ENCODE measurements at regions not wholly inside any gene's neighbourhood (a gene's known extent, or its start where the extent isn't known, plus 50 kb on each side); places are given as distances from the start of the nearest gene placed in this dataset.

- intact Hi-C loops (cut with micrococcal nuclease): no loop called here
- H3K27ac Mint-ChIP-seq: no peak overlapping the region
- H3K9me3 Mint-ChIP-seq: no peaks in the 10 kb centered on the region
- no peaks in the 10 kb centered on the region for H3K4me1 Mint-ChIP-seq (ENCODE audit: low read depth)
- POLR2A ChIA-PET: no interaction called here
- no peak for DNase-seq
- H3K36me3 Mint-ChIP-seq: no peaks in the 10 kb centered on the region
- H3K4me3 Mint-ChIP-seq: no peak overlapping the region
- CTCF ChIA-PET: no interaction called here
- H3K27me3 Mint-ChIP-seq: peaks cover 3% of the 10 kb centered on the region
These were observed 145.4 kb upstream of the BMP4 start for GRCh38 chr14:54102051-54102456.

GRCh38 chr14:54102530-54102929, 145.9 kb upstream of the BMP4 start:
- no peaks in the 10 kb centered on the region for H3K4me1 Mint-ChIP-seq (ENCODE audit: low read depth)
- ChIA-PET CTCF (no interaction called here), POLR2A (no interaction called here)
- H3K36me3 Mint-ChIP-seq: no peaks in the 10 kb centered on the region
- no peak for DNase-seq
- no peaks in the 10 kb centered on the region for H3K9me3 Mint-ChIP-seq
- H3K4me3 Mint-ChIP-seq: no peak overlapping the region
- intact Hi-C loops (cut with micrococcal nuclease): no loop called here
- H3K27me3 Mint-ChIP-seq: peaks cover 3% of the 10 kb centered on the region
- H3K27ac Mint-ChIP-seq: no peak overlapping the region

DNA sequence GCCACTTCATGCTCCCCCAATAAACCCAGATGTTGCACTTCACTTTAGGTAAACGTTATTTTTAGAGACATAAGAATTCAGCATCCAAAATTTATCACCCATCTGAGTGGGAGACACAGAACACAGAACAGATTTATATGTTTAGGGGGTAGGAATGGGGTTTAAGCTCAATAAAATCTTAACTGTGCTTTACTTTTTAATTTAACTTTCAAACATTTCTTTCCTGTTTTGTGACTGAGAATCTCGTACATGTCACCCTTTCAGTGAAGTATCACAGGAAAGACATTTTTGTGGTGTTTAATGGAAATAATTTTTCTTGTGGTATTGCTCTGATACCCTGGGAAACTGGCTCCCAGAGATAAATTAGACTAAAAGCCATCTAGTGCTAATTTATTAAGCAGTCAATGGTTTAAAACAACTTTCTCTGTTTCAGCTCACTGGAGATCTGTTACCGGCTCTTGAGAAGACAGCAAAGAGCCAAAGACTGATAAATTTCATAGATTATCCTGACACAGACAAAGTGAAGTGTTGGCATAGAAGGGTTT, 148.0 kb upstream of the BMP4 start:
- no peak for DNase-seq
- Mint-ChIP-seq H3K4me3 (no peak overlapping the region), H3K4me1 (ENCODE audit: low read depth) (no peaks in the 10 kb centered on the region), H3K9me3 (no peaks in the 10 kb centered on the region), H3K27ac (no peak overlapping the region), H3K27me3 (peaks cover 3% of the 10 kb centered on the region), H3K36me3 (no peaks in the 10 kb centered on the region)
- ChIA-PET POLR2A (no interaction called here), CTCF (no interaction called here)
- intact Hi-C loops (cut with micrococcal nuclease): no loop called here

GRCh38 chr14:54105406-54105805, 148.8 kb upstream of the BMP4 start:
- intact Hi-C loops (cut with micrococcal nuclease): no loop called here
- H3K9me3 Mint-ChIP-seq: no peaks in the 10 kb centered on the region
- POLR2A ChIA-PET: no interaction called here
- CTCF ChIA-PET: no interaction called here
- DNase-seq: no peak
- no peak overlapping the region for H3K27ac Mint-ChIP-seq
- no peaks in the 10 kb centered on the region for H3K4me1 Mint-ChIP-seq (ENCODE audit: low read depth)
- H3K4me3 Mint-ChIP-seq: no peak overlapping the region
- H3K27me3 Mint-ChIP-seq: peaks cover 5% of the 10 kb centered on the region
- H3K36me3 Mint-ChIP-seq: no peaks in the 10 kb centered on the region

- no peaks in the 10 kb centered on the region for H3K4me1 Mint-ChIP-seq (ENCODE audit: low read depth)
- H3K27ac Mint-ChIP-seq: no peak overlapping the region
- H3K4me3 Mint-ChIP-seq: no peak overlapping the region
- DNase-seq: no peak
- no peaks in the 10 kb centered on the region for H3K9me3 Mint-ChIP-seq
- ChIA-PET POLR2A (no interaction called here), CTCF (no interaction called here)
- intact Hi-C loops (cut with micrococcal nuclease): no loop called here
- peaks cover 5% of the 10 kb centered on the region for H3K27me3 Mint-ChIP-seq
- no peaks in the 10 kb centered on the region for H3K36me3 Mint-ChIP-seq
These were observed 149.3 kb upstream of the BMP4 start for GRCh38 chr14:54105898-54106297.

- Mint-ChIP-seq H3K36me3 (no peaks in the 10 kb centered on the region), H3K27me3 (peaks cover 5% of the 10 kb centered on the region)
- POLR2A ChIA-PET: no interaction called here
These were observed 150.2 kb upstream of the BMP4 start for GRCh38 chr14:54106661-54107377.

DNA sequence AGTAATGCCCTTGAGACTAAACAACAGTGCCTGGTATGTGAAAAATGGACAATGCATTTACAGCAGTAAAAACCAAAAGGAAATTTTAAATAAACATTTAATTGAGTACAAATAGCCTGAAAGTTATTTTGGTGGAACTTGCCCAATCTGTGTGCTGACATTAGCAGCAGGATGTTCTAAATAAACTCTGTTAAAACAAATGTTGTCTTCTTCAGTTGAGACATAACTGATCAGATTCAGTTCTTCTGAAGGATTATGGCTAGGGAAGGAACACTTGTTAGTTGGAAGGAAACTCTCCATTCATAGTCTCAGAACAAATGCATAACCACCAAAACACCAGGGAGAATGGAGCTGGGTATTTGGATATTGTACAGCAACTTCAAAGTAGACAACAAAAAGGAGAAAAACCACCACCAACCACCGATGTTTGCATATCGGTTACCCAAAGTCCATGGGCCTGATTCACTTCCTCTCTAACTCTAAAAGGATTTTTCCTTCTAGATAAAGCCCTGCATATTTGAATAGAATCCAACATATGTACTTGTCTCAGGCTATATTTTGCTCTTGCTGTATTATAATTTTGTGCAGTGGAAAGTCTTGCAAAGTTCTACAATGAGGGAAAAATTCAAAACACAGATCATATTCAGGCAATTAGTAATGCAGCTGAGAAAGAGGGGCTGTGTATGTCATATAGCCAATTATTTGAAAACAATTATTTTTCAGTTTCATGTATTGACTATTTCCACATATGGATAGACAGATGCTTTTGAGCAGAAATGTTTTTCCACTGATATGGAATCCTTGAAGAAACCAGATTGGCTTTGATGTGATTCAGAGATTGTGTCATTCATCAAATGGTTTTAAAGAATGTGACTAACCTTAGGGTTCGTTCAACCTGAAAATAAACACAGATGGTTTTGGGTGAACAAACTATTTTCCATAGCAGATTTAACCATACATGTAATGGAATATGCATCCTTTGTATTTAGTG, 152.2 kb upstream of the BMP4 start:
- DNase-seq: no peak
- ChIA-PET POLR2A (no interaction called here), CTCF (no interaction called here)
- Mint-ChIP-seq H3K27me3 (peaks cover 5% of the 10 kb centered on the region), H3K4me3 (no peak overlapping the region), H3K36me3 (no peaks in the 10 kb centered on the region), H3K9me3 (no peaks in the 10 kb centered on the region), H3K4me1 (ENCODE audit: low read depth) (no peaks in the 10 kb centered on the region), H3K27ac (no peak overlapping the region)
- intact Hi-C loops (cut with micrococcal nuclease): no loop called here

More at GRCh38 chr14:54106661-54107377, 150.2 kb upstream of the BMP4 start:
- intact Hi-C loops (cut with micrococcal nuclease): no loop called here
- CTCF ChIA-PET: no interaction called here
- Mint-ChIP-seq H3K4me3 (no peak overlapping the region), H3K4me1 (ENCODE audit: low read depth) (no peaks in the 10 kb centered on the region), H3K9me3 (no peaks in the 10 kb centered on the region), H3K27ac (no peak overlapping the region)
- DNase-seq: no peak

DNA sequence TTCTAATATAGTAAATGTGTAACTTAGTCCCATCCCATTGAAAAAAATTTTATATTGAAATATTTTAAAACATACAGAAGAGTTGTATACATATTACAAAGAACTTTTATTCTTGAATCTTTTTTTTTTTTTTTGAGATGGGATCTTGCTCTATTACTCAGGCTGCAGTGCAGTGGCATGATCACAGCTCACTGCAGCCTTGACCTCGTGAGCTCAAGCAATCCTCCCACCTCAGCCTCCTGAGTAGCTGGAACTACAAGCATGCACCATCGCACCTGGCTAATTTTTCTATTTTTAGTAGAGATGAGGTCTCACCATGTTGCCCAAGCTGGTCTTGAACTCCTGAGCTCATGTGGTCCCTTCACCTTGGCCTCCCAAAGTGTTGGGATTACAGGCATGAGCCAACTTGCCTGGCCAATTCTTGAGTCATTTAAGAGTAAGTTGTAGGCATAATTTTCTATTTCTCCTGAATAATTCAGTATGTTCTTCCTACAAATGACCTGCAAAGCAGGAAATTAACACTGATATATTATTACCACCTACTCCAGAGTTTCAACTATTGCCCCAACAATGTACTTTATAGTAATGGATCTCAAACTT, 153.0 kb upstream of the BMP4 start:
- Mint-ChIP-seq H3K36me3 (no peaks in the 10 kb centered on the region), H3K4me3 (no peak overlapping the region), H3K27me3 (peaks cover 5% of the 10 kb centered on the region), H3K27ac (no peak overlapping the region), H3K9me3 (no peaks in the 10 kb centered on the region), H3K4me1 (ENCODE audit: low read depth) (no peaks in the 10 kb centered on the region)
- ChIA-PET POLR2A (no interaction called here), CTCF (no interaction called here)
- intact Hi-C loops (cut with micrococcal nuclease): no loop called here
- DNase-seq: no peak

DNA sequence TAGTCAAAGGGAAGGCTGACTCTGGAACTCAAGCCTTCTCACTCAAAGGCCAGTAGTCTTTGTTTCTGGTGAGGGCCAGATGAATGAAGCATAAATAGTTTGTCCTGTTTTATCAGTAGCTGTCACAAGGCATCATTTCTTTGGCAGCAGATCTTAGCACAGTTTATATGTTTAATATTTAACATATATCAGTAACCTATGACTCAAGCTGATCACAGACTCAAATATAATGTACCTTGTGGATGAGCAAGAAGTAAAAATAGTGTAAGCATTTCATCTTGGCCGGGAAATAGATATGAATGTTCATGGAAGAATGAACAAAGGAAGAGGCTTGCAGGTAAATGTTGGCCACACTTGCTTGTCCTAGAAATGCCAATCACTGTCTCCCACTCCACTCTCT, 158.3 kb upstream of the BMP4 start:
- no peak overlapping the region for H3K27ac Mint-ChIP-seq
- H3K4me3 Mint-ChIP-seq: no peak overlapping the region
- H3K4me1 Mint-ChIP-seq (ENCODE audit: low read depth): no peaks in the 10 kb centered on the region
- no peak for DNase-seq
- no peaks in the 10 kb centered on the region for H3K36me3 Mint-ChIP-seq
- ChIA-PET POLR2A (no interaction called here), CTCF (no interaction called here)
- intact Hi-C loops (cut with micrococcal nuclease): no loop called here
- H3K9me3 Mint-ChIP-seq: no peaks in the 10 kb centered on the region
- H3K27me3 Mint-ChIP-seq: peaks cover under 1% of the 10 kb centered on the region

- CTCF ChIA-PET: no interaction called here
- Mint-ChIP-seq H3K4me3 (no peak overlapping the region), H3K9me3 (no peaks in the 10 kb centered on the region), H3K27ac (no peak overlapping the region), H3K36me3 (no peaks in the 10 kb centered on the region), H3K4me1 (ENCODE audit: low read depth) (no peaks in the 10 kb centered on the region), H3K27me3 (no peaks in the 10 kb centered on the region)
- POLR2A ChIA-PET: no interaction called here
- intact Hi-C loops (cut with micrococcal nuclease): no loop called here
- DNase-seq: no peak
These were observed 159.7 kb upstream of the BMP4 start for GRCh38 chr14:54116198-54116885.

- CTCF ChIA-PET: no interaction called here
- H3K9me3 Mint-ChIP-seq: no peaks in the 10 kb centered on the region
- intact Hi-C loops (cut with micrococcal nuclease): no loop called here
These were observed 160.3 kb upstream of the BMP4 start for GRCh38 chr14:54116972-54117371.

DNA sequence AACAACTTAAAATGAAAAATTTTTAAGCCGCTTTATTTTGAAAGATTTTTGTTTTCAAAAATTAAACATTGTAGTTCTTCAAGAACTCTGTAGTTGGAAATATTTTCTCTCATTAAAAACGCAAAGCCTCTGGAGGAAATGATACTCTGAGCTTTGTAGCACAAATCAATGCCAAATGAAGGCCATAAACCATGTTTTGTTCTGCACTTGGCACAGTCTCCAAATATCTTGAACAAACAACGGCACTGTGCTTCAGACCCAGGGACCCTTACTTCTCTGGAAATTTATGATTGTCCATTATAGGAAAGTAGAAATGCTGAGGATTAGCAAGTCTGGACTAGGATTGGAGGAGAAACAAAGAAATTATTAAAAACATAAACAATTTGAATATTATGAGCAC, 160.8 kb upstream of the BMP4 start:
- DNase-seq: no peak
- no peaks in the 10 kb centered on the region for H3K9me3 Mint-ChIP-seq
- no peak overlapping the region for H3K4me3 Mint-ChIP-seq
- ChIA-PET CTCF (no interaction called here), POLR2A (interaction anchor here (0.7 kb wide), 1 partner anchor 61 kb away, joined by 3 read pairs; no protein-coding TSS in a partner anchor)
- no peak overlapping the region for H3K27ac Mint-ChIP-seq
- no peaks in the 10 kb centered on the region for H3K36me3 Mint-ChIP-seq
- H3K4me1 Mint-ChIP-seq (ENCODE audit: low read depth): no peaks in the 10 kb centered on the region
- intact Hi-C loops (cut with micrococcal nuclease): no loop called here
- no peaks in the 10 kb centered on the region for H3K27me3 Mint-ChIP-seq

More at GRCh38 chr14:54116972-54117371, 160.3 kb upstream of the BMP4 start:
- POLR2A ChIA-PET: interaction anchor here (0.7 kb wide), 1 partner anchor 61 kb away, joined by 3 read pairs; no protein-coding TSS in a partner anchor
- Mint-ChIP-seq H3K27me3 (no peaks in the 10 kb centered on the region), H3K36me3 (no peaks in the 10 kb centered on the region), H3K4me1 (ENCODE audit: low read depth) (no peaks in the 10 kb centered on the region), H3K27ac (no peak overlapping the region), H3K4me3 (no peak overlapping the region)
- no peak for DNase-seq

Measured in activated CD4-positive, alpha-beta memory T cell treated with anti-CD3 and anti-CD28 coated beads for 36 hours (primary cell).